ENCODE measurements at regions not wholly inside any gene's neighbourhood (a gene's known extent, or its start where the extent isn't known, plus 50 kb on each side); places are given as distances from the start of the nearest gene placed in this dataset.

GRCh38 chr6:95274686-95275235 is 302.6 kb upstream of the MANEA start:
- no peak for TF ChIP-seq CTCF (conservative IDR thresholded peaks at IDR 0.05 in 1 of 2, IDR thresholded peaks at IDR 0.05 in 1 of 2; ENCODE audit: low read depth in 1 of 2, low read length in 2 of 2)
- TF ChIP-seq EZH2 (IDR thresholded peaks at IDR 0.05; ENCODE audit: low read length, missing control alignments): no peak
